ENCODE measurements at regions not wholly inside any gene's neighbourhood (a gene's known extent, or its start where the extent isn't known, plus 50 kb on each side); places are given as distances from the start of the nearest gene placed in this dataset.

GRCh38 chrX:120773801-120774200, 101.9 kb downstream of the CT47B1 start:
- TF ChIP-seq CTCF (tag by site-specific recombination; IDR thresholded peaks at IDR 0.05) (no peak), SCRT2 (tag by site-specific recombination; IDR thresholded peaks at IDR 0.05) (no peak), ZSCAN30 (tag by site-specific recombination; IDR thresholded peaks at IDR 0.05) (no peak), ZBTB7A (tag by site-specific recombination; IDR thresholded peaks at IDR 0.05; ENCODE audit: low read depth) (no peak), ZBTB44 (tag by site-specific recombination; IDR thresholded peaks at IDR 0.05) (no peak), ZNF830 (tag by site-specific recombination; IDR thresholded peaks at IDR 0.05; ENCODE audit: low read depth) (no peak), ZNF10 (tag by site-specific recombination; IDR thresholded peaks at IDR 0.05) (no peak), ATF2 (tag by site-specific recombination; IDR thresholded peaks at IDR 0.05; ENCODE audit: low read depth) (no peak)

Data from HEK293 (cell line).